Lower leg skin (tissue), 4 donors: ENCODE measurements at regions not wholly inside any gene's neighbourhood (a gene's known extent, or its start where the extent isn't known, plus 50 kb on each side); places are given as distances from the start of the nearest gene placed in this dataset.
A peak's percentile ranks its signal among the peaks of the same experiment; 100 is the strongest.

Experiments used
- DNase-seq, 2 donors: peaks; one replicate each; pipeline ENCODE4 v3.0.0-alpha.2; 2019; ENCODE audit warnings: low spot score in 2 of 2
- H3K4me3 ChIP-seq: fragments of 200-600 bp; sonication (generic); 2 replicates; pipeline ENCODE4 v1.5.1; 2017; ENCODE audit warnings: mild to moderate bottlenecking, low read depth; ENCODE audit not compliant: poor library complexity, severe bottlenecking
- CTCF ChIP-seq, 3 donors: fragments of 450-650 bp; IDR thresholded peaks; one replicate each; pipeline ENCODE4 v1.5.1; 2016; ENCODE audit warnings: antibody characterized with exemption in 3 of 3, mild to moderate bottlenecking in 3 of 3, moderate library complexity in 2 of 3
- POLR2A ChIP-seq, 2 donors: fragments of 450-650 bp; IDR thresholded peaks; one replicate each; pipeline ENCODE4 v1.6.1; 2016 to 2017; ENCODE audit warnings: antibody characterized with exemption in 2 of 2, mild to moderate bottlenecking in 1 of 2, moderate library complexity in 1 of 2
- WGBS, 2 donors: methylation state at CpG; one replicate each; pipeline ENCODE4 v1.1.5; 2018; 5-methylcytosine and 5-hydroxymethylcytosine counted together
- intact Hi-C: fragments of 100-400 bp; cut with DNase I; formaldehyde crosslinking; loops from one replicate; pipeline ENCODE4 v1.15.0; 2023; ENCODE audit warnings: low total_unique reads

GRCh38 chr13:99642006-99642405 lies 140.7 kb downstream of the TM9SF2 start:
- TF ChIP-seq POLR2A (IDR thresholded peaks at IDR 0.05) (no peak), CTCF (IDR thresholded peaks at IDR 0.05) (no peak)
- no peak for DNase-seq
- H3K4me3 ChIP-seq = no peak overlapping the region
- 95% methylated on average over 4 of the region's 4 CpGs for WGBS, 2 donors
- intact Hi-C loops = no loop called here

GRCh38 chr13:99640260-99640659 lies 139.0 kb downstream of the TM9SF2 start:
- intact Hi-C loops = no loop called here
- no peak for DNase-seq
- no peak overlapping the region for H3K4me3 ChIP-seq
- no peak for TF ChIP-seq POLR2A (IDR thresholded peaks at IDR 0.05)
- no peak for TF ChIP-seq CTCF (IDR thresholded peaks at IDR 0.05)
- WGBS, 2 donors = 87 to 92% methylated on average over 3 of the region's 3 CpGs

GRCh38 chr13:99639126-99639525 lies 137.9 kb downstream of the TM9SF2 start:
- WGBS, 2 donors = 82 to 89% methylated on average over 4 of the region's 4 CpGs
- no peak for DNase-seq
- intact Hi-C loops = no loop called here
- TF ChIP-seq POLR2A (IDR thresholded peaks at IDR 0.05) (no peak), CTCF (IDR thresholded peaks at IDR 0.05) (no peak)
- no peak overlapping the region for H3K4me3 ChIP-seq

- no peak for TF ChIP-seq CTCF (IDR thresholded peaks at IDR 0.05)
- no peak for TF ChIP-seq POLR2A (IDR thresholded peaks at IDR 0.05)
- H3K4me3 ChIP-seq = no peak overlapping the region
- WGBS, 2 donors = 95 to 96% methylated on average over 7 of the region's 7 CpGs
- DNase-seq = peak in 1 of 2 donors; percentile 63
- intact Hi-C loops = no loop called here
Observed at GRCh38 chr13:99636728-99637353, 135.6 kb downstream of the TM9SF2 start.

- intact Hi-C loops = no loop called here
- no peak for TF ChIP-seq POLR2A (IDR thresholded peaks at IDR 0.05)
- no peak for TF ChIP-seq CTCF (IDR thresholded peaks at IDR 0.05)
- DNase-seq = peak in 1 of 2 donors; percentile 49
- WGBS, 2 donors = 68 to 79% methylated on average over 1 of the region's 1 CpG
- H3K4me3 ChIP-seq = no peak overlapping the region
Observed at GRCh38 chr13:99636306-99636705, 135.0 kb downstream of the TM9SF2 start.

- no peak for DNase-seq
- TF ChIP-seq CTCF (IDR thresholded peaks at IDR 0.05) (no peak), POLR2A (IDR thresholded peaks at IDR 0.05) (no peak)
- H3K4me3 ChIP-seq = no peak overlapping the region
- intact Hi-C loops = no loop called here
- WGBS, 2 donors = 88 to 94% methylated on average over 7 of the region's 7 CpGs
Observed at GRCh38 chr13:99634672-99635071, 133.4 kb downstream of the TM9SF2 start.
